OCI-LY7 (cell line): ENCODE measurements at regions not wholly inside any gene's neighbourhood (a gene's known extent, or its start where the extent isn't known, plus 50 kb on each side); places are given as distances from the start of the nearest gene placed in this dataset.
"Not testable (repeated sequence)": the region's sequence is repeated elsewhere in the genome, so short reads cannot be mapped to it uniquely, and the experiment has no call there.

Source experiments
- BruUV-seq: library from RNA; stranded (reverse); fragments of 400-500 nt; replicated peaks from 2 replicates; lab custom pipeline; 2021; lab: Mats Ljungman, UMichigan
- CTCF ChIA-PET: fragments of 300-600 bp; sonication (Branson Sonifier 250); formaldehyde crosslinking; loops from one replicate; lab custom pipeline; 2022; ENCODE audit warnings: antibody characterized with exemption; ENCODE audit not compliant: unreplicated experiment; lab: Charles Lee
- POLR2A ChIA-PET: fragments of 300-600 bp; sonication (Branson Sonifier 250); formaldehyde crosslinking; loops from one replicate; lab custom pipeline; 2022; ENCODE audit warnings: antibody characterized with exemption; lab: Charles Lee
- DNase-seq: peaks from one replicate; pipeline ENCODE4 v3.0.0-alpha.2; 2015; ENCODE audit warnings: low spot score
- H2AFZ ChIP-seq: fragments of 200-600 bp; sonication (generic), shearing (Covaris generic); 2 replicates; pipeline ENCODE4 v1.6.1; 2014; ENCODE audit warnings: mild to moderate bottlenecking, antibody characterized with exemption, low read length, moderate library complexity
- H3K27ac ChIP-seq: fragments of 200-600 bp; sonication (generic); 2 replicates; pipeline ENCODE4 v1.5.1; 2014; ENCODE audit warnings: mixed run types, low read depth, mild to moderate bottlenecking, moderate library complexity, low read length, inconsistent platforms; ENCODE audit not compliant: poor library complexity, severe bottlenecking
- H3K36me3 ChIP-seq: fragments of 200-600 bp; sonication (generic); 2 replicates; pipeline ENCODE4 v1.6.1; 2014; ENCODE audit warnings: mild to moderate bottlenecking, antibody characterized with exemption, low read length, moderate library complexity, mixed read lengths; ENCODE audit not compliant: insufficient read depth
- H3K4me1 ChIP-seq: fragments of 200-600 bp; sonication (generic); 2 replicates; pipeline ENCODE4 v1.5.1; 2014; ENCODE audit warnings: mild to moderate bottlenecking, low read length; ENCODE audit not compliant: insufficient read depth, poor library complexity, severe bottlenecking
- H3K4me2 ChIP-seq: fragments of 200-600 bp; sonication (generic); 2 replicates; pipeline ENCODE4 v1.6.1; 2014; ENCODE audit warnings: mild to moderate bottlenecking, low read length
- H3K4me3 ChIP-seq: fragments of 200-600 bp; sonication (generic); 2 replicates; pipeline ENCODE4 v1.5.1; 2014; ENCODE audit warnings: mild to moderate bottlenecking, low read depth, low read length; ENCODE audit not compliant: poor library complexity, severe bottlenecking
- H3K79me2 ChIP-seq: fragments of 200-600 bp; sonication (generic); 2 replicates; pipeline ENCODE4 v1.6.1; 2016; ENCODE audit warnings: low read depth, mild to moderate bottlenecking, low read length, moderate library complexity, mixed read lengths; ENCODE audit not compliant: insufficient read depth
- H3K9me2 ChIP-seq: fragments of 200-600 bp; sonication (generic); 2 replicates; pipeline ENCODE4 v1.6.1; 2016; ENCODE audit warnings: mild to moderate bottlenecking, low read length, mixed read lengths; ENCODE audit not compliant: insufficient read depth
- H3K9me3 ChIP-seq: fragments of 200-600 bp; sonication (generic); 2 replicates; pipeline ENCODE4 v1.6.1; 2014; ENCODE audit warnings: mild to moderate bottlenecking, mixed run types, low read length, mixed read lengths
- H4K20me1 ChIP-seq: fragments of 200-600 bp; sonication (generic); 2 replicates; pipeline ENCODE4 v1.6.1; 2014; ENCODE audit warnings: mild to moderate bottlenecking, antibody characterized with exemption, low read length, moderate library complexity, mixed read lengths; ENCODE audit not compliant: insufficient read depth
- EZH2phosphoT487 ChIP-seq: fragments of 200-600 bp; sonication (generic); IDR thresholded peaks from 2 replicates; pipeline ENCODE4 v1.6.1; 2018; ENCODE audit warnings: low read depth, borderline replicate concordance, mild to moderate bottlenecking, mixed run types, antibody characterized with exemption, low read length, moderate library complexity, mixed read lengths
- intact Hi-C: fragments of 100-400 bp; cut with micrococcal nuclease; formaldehyde crosslinking; loops from one replicate; pipeline ENCODE4 v1.10.0; 2022; ENCODE audit not compliant: unreplicated experiment
- TF ChIP-seq, protein P1 (sequence below): fragments of 200-600 bp; sonication (generic); conservative IDR thresholded peaks from 2 replicates; pipeline ENCODE4 v1.5.1; 2014; ENCODE audit warnings: mild to moderate bottlenecking, antibody characterized with exemption, low read length, moderate library complexity, mixed read lengths

GRCh38 chr3:65004306-65004705 lies 316.5 kb upstream of the ADAMTS9 start:
- TF ChIP-seq, protein P1, sequence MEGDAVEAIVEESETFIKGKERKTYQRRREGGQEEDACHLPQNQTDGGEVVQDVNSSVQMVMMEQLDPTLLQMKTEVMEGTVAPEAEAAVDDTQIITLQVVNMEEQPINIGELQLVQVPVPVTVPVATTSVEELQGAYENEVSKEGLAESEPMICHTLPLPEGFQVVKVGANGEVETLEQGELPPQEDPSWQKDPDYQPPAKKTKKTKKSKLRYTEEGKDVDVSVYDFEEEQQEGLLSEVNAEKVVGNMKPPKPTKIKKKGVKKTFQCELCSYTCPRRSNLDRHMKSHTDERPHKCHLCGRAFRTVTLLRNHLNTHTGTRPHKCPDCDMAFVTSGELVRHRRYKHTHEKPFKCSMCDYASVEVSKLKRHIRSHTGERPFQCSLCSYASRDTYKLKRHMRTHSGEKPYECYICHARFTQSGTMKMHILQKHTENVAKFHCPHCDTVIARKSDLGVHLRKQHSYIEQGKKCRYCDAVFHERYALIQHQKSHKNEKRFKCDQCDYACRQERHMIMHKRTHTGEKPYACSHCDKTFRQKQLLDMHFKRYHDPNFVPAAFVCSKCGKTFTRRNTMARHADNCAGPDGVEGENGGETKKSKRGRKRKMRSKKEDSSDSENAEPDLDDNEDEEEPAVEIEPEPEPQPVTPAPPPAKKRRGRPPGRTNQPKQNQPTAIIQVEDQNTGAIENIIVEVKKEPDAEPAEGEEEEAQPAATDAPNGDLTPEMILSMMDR = no peak
- TF ChIP-seq EZH2phosphoT487 = no peak
- Histone ChIP-seq H3K9me2 (no peaks in the 10 kb centered on the region), H3K4me1 (no peaks in the 10 kb centered on the region), H3K9me3 (no peaks in the 10 kb centered on the region), H3K4me3 (no peak overlapping the region), H2AFZ (no peak overlapping the region), H3K4me2 (no peak overlapping the region), H4K20me1 (no peaks in the 10 kb centered on the region), H3K36me3 (no peaks in the 10 kb centered on the region), H3K27ac (no peak overlapping the region), H3K79me2 (no peaks in the 10 kb centered on the region)
- ChIA-PET CTCF (no interaction called here), POLR2A (no interaction called here)
- intact Hi-C loops = no loop called here
- BruUV-seq = no TSS peak
- no peak for DNase-seq

GRCh38 chr3:65001119-65001518 lies 313.3 kb upstream of the ADAMTS9 start:
- H3K4me3 ChIP-seq, H3K36me3 ChIP-seq, intact Hi-C loops, BruUV-seq, H3K9me3 ChIP-seq, H2AFZ ChIP-seq, H3K4me1 ChIP-seq, H3K79me2 ChIP-seq, H3K27ac ChIP-seq, CTCF ChIA-PET, POLR2A ChIA-PET, H4K20me1 ChIP-seq, H3K4me2 ChIP-seq, H3K9me2 ChIP-seq, DNase-seq: not testable (repeated sequence)

DNA sequence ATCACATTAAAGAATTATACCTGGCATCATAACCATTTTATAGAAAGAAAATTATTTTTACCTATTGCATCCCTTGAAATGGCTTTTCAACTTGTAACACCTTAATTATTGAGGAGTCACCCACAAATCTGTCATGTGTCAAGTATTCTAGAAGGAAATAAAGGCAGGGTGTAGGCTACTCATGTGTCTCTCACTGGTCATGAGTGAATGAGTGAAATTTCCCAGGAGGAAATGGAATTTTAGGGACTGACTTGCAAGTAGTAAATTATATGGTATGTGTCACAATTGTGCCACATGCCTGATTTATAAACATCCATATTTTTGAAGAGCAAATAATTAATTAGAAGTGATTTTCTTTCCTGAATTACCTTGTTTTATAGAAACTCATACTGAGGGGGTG lies 310.5 kb upstream of the ADAMTS9 start:
- intact Hi-C loops = no loop called here
- BruUV-seq = no TSS peak
- Histone ChIP-seq H3K4me2 (no peak overlapping the region), H4K20me1 (no peaks in the 10 kb centered on the region), H3K9me3 (no peaks in the 10 kb centered on the region), H3K4me3 (no peak overlapping the region), H3K79me2 (no peaks in the 10 kb centered on the region), H2AFZ (no peak overlapping the region), H3K36me3 (no peaks in the 10 kb centered on the region), H3K27ac (no peak overlapping the region), H3K9me2 (no peaks in the 10 kb centered on the region), H3K4me1 (no peaks in the 10 kb centered on the region)
- DNase-seq = no peak
- ChIA-PET POLR2A (interaction anchor here (0.6 kb wide), 1 partner anchor 16 kb away, joined by 5 read pairs; no protein-coding TSS in a partner anchor), CTCF (no interaction called here)
- TF ChIP-seq, protein P1 = no peak
- no peak for TF ChIP-seq EZH2phosphoT487
